PC-3 (cell line): ENCODE measurements at regions not wholly inside any gene's neighbourhood (a gene's known extent, or its start where the extent isn't known, plus 50 kb on each side); places are given as distances from the start of the nearest gene placed in this dataset.

Source experiments
- ATAC-seq: fragments of 200-7000 bp; cut with Tn5 transposase; 2 replicates; pipeline ENCODE4 v1.9.1; 2020; ENCODE audit warnings: mild to moderate bottlenecking, moderate library complexity
- BruUV-seq: library from RNA; stranded (reverse); fragments of 400-500 nt; replicated peaks from 2 replicates; lab custom pipeline; 2021; lab: Mats Ljungman, UMichigan
- CTCF ChIA-PET: fragments of 300-600 bp; sonication (Branson Sonifier 250); formaldehyde crosslinking; loops from one replicate; lab custom pipeline; 2022; ENCODE audit warnings: antibody characterized with exemption; lab: Charles Lee
- POLR2A ChIA-PET: fragments of 300-600 bp; sonication (Branson Sonifier 250); formaldehyde crosslinking; loops from one replicate; lab custom pipeline; 2022; ENCODE audit warnings: antibody characterized with exemption; ENCODE audit not compliant: unreplicated experiment; lab: Charles Lee
- DNase-seq: peaks from one replicate; pipeline ENCODE4 v3.0.0-alpha.2; 2015
- H2AFZ ChIP-seq: fragments of 300-600 bp; sonication (generic); 2 replicates; pipeline ENCODE4 v1.6.0; 2016; ENCODE audit warnings: antibody characterized with exemption, low read length
- H3F3A ChIP-seq: fragments of 300-600 bp; sonication (generic); one replicate; pipeline ENCODE4 v1.6.0; 2017; ENCODE audit warnings: antibody characterized with exemption, low read length, control low read depth, mild to moderate bottlenecking; ENCODE audit not compliant: unreplicated experiment
- H3K27ac ChIP-seq: fragments of 300-600 bp; sonication (generic); 2 replicates; pipeline ENCODE4 v1.5.1; 2016; ENCODE audit warnings: mild to moderate bottlenecking, low read length
- H3K27me3 ChIP-seq: fragments of 300-600 bp; sonication (generic); 2 replicates; pipeline ENCODE4 v1.6.1; 2016; ENCODE audit warnings: low read length, mixed read lengths
- H3K36me3 ChIP-seq: fragments of 300-600 bp; sonication (generic); 2 replicates; pipeline ENCODE4 v1.6.1; 2016; ENCODE audit warnings: low read depth, mixed run types, low read length, mixed read lengths
- H3K4me1 ChIP-seq: fragments of 300-600 bp; sonication (generic); 2 replicates; pipeline ENCODE4 v1.5.1; 2016; ENCODE audit warnings: low read length; ENCODE audit not compliant: insufficient read depth
- H3K4me2 ChIP-seq: fragments of 300-600 bp; sonication (generic); 2 replicates; pipeline ENCODE4 v1.6.0; 2016; ENCODE audit warnings: low read length
- H3K4me3 ChIP-seq: fragments of 300-600 bp; sonication (generic); 2 replicates; pipeline ENCODE4 v1.5.1; 2016; ENCODE audit warnings: mild to moderate bottlenecking, low read length, mixed read lengths
- H3K79me2 ChIP-seq: fragments of 300-600 bp; sonication (generic); 2 replicates; pipeline ENCODE4 v1.6.1; 2017; ENCODE audit warnings: low read length, mixed read lengths
- H3K9ac ChIP-seq: fragments of 300-600 bp; sonication (generic); 2 replicates; pipeline ENCODE4 v1.6.0; 2016; ENCODE audit warnings: mild to moderate bottlenecking, low read length
- H3K9me2 ChIP-seq: fragments of 300-600 bp; sonication (generic); replicated peaks from 2 replicates; pipeline ENCODE4 v1.6.1; 2016; ENCODE audit warnings: mixed run types, low read length, mixed read lengths
- H3K9me3 ChIP-seq: fragments of 300-600 bp; sonication (generic); 2 replicates; pipeline ENCODE4 v1.6.1; 2016; ENCODE audit warnings: low read length, mixed read lengths
- H4K20me1 ChIP-seq: fragments of 300-600 bp; sonication (generic); 2 replicates; pipeline ENCODE4 v1.6.1; 2016; ENCODE audit warnings: low read length, mixed read lengths
- EZH2 ChIP-seq: fragments of 300-600 bp; sonication (generic); IDR thresholded peaks from one replicate; pipeline ENCODE4 v1.6.1; 2017; ENCODE audit warnings: antibody characterized with exemption, mild to moderate bottlenecking, low read length; ENCODE audit not compliant: unreplicated experiment
- EZH2phosphoT487 ChIP-seq: fragments of 300-600 bp; sonication (generic); IDR thresholded peaks from 2 replicates; pipeline ENCODE4 v1.6.1; 2018; ENCODE audit warnings: mild to moderate bottlenecking, antibody characterized with exemption, low read length, borderline replicate concordance
- intact Hi-C: fragments of 100-400 bp; cut with micrococcal nuclease; formaldehyde crosslinking; loops from 2 replicates; pipeline ENCODE4 v1.9.0; 2023
- TF ChIP-seq, protein P1 (sequence below): fragments of 300-600 bp; sonication (generic); conservative IDR thresholded peaks from 2 replicates; pipeline ENCODE4 v1.5.1; 2017; ENCODE audit warnings: antibody characterized with exemption, low read depth, mild to moderate bottlenecking, low read length

- POLR2A ChIA-PET: no interaction called here
- Histone ChIP-seq H3K4me2 (no peak overlapping the region), H4K20me1 (no peaks in the 10 kb centered on the region), H3K27me3 (no peaks in the 10 kb centered on the region), H3K9ac (no peak overlapping the region), H2AFZ (no peak overlapping the region), H3K9me2 (no peaks in the 10 kb centered on the region), H3K4me1 (peaks cover 40% of the 10 kb centered on the region), H3K79me2 (no peaks in the 10 kb centered on the region), H3F3A (no peaks in the 10 kb centered on the region), H3K27ac (no peak overlapping the region), H3K9me3 (no peaks in the 10 kb centered on the region), H3K36me3 (no peaks in the 10 kb centered on the region), H3K4me3 (no peak overlapping the region)
- intact Hi-C loops: no loop called here
- CTCF ChIA-PET: no interaction called here
- no peak for DNase-seq
- BruUV-seq: no TSS peak
- ATAC-seq: no peak
- no peak for TF ChIP-seq EZH2phosphoT487
- TF ChIP-seq, protein P1, sequence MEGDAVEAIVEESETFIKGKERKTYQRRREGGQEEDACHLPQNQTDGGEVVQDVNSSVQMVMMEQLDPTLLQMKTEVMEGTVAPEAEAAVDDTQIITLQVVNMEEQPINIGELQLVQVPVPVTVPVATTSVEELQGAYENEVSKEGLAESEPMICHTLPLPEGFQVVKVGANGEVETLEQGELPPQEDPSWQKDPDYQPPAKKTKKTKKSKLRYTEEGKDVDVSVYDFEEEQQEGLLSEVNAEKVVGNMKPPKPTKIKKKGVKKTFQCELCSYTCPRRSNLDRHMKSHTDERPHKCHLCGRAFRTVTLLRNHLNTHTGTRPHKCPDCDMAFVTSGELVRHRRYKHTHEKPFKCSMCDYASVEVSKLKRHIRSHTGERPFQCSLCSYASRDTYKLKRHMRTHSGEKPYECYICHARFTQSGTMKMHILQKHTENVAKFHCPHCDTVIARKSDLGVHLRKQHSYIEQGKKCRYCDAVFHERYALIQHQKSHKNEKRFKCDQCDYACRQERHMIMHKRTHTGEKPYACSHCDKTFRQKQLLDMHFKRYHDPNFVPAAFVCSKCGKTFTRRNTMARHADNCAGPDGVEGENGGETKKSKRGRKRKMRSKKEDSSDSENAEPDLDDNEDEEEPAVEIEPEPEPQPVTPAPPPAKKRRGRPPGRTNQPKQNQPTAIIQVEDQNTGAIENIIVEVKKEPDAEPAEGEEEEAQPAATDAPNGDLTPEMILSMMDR: no peak
- no peak for TF ChIP-seq EZH2
Measured at GRCh38 chr11:112315861-112316739, 55.4 kb upstream of the PLET1 start.

DNA sequence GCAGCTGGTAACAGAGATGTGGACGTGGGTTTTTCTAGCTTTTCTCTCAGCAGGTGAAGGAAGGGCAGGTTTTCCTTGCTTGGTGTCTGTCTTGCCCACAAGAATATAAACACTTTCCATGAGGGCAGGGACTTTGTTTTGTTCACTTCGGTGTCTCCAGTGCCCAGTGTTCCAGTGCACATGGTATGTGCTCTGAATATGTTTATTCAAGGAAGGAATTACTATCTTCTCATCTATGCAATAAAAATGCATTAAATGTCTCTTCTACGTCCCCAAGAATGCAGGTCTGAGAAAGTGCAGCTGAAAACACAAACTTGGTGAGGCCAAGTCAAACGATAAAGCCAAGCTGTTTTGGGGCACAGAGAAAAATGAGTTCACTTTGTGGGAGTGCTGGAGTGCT, 56.3 kb upstream of the PLET1 start:
- no peak for DNase-seq
- no peak for ATAC-seq
- Histone ChIP-seq H3K79me2 (no peaks in the 10 kb centered on the region), H3F3A (no peaks in the 10 kb centered on the region), H3K27me3 (no peaks in the 10 kb centered on the region), H2AFZ (no peak overlapping the region), H3K4me2 (peak overlapping the region; percentile 15; the same call in 1 of the 2 replicates), H4K20me1 (no peaks in the 10 kb centered on the region), H3K36me3 (no peaks in the 10 kb centered on the region), H3K9me2 (no peaks in the 10 kb centered on the region), H3K4me1 (peaks cover 47% of the 10 kb centered on the region), H3K4me3 (no peak overlapping the region), H3K9ac (no peak overlapping the region), H3K27ac (peak overlapping the region; percentile 67), H3K9me3 (no peaks in the 10 kb centered on the region)
- intact Hi-C loops: no loop called here
- ChIA-PET CTCF (no interaction called here), POLR2A (no interaction called here)
- BruUV-seq: no TSS peak
- TF ChIP-seq EZH2phosphoT487 (no peak), EZH2 (no peak)
- TF ChIP-seq, protein P1: no peak

GRCh38 chr11:112318184-112318591, 57.5 kb upstream of the PLET1 start:
- POLR2A ChIA-PET: no interaction called here
- H4K20me1 ChIP-seq: no peaks in the 10 kb centered on the region
- CTCF ChIA-PET: interaction anchor here (0.6 to 0.8 kb wide), 2 partner anchors 155 to 758 kb away, joined by 3 to 4 read pairs; no protein-coding TSS in a partner anchor
- H3K27me3 ChIP-seq: no peaks in the 10 kb centered on the region
- DNase-seq (peak; percentile 99), ATAC-seq (peak; percentile 62)
- H3K9me2 ChIP-seq: no peaks in the 10 kb centered on the region
- intact Hi-C loops: loop anchor here (1.0 to 2.0 kb wide), 2 partner anchors 25 to 47 kb away; no protein-coding TSS in a partner anchor
- H3K4me3 ChIP-seq: no peak overlapping the region
- H3K27ac ChIP-seq: peak overlapping the region; percentile 68
- peak overlapping the region; percentile 4; the same call in 1 of the 2 replicates for H3K9ac ChIP-seq
- no peaks in the 10 kb centered on the region for H3K79me2 ChIP-seq
- no peaks in the 10 kb centered on the region for H3K9me3 ChIP-seq
- no peak overlapping the region for H2AFZ ChIP-seq
- H3K4me1 ChIP-seq: peaks cover 53% of the 10 kb centered on the region
- no peaks in the 10 kb centered on the region for H3F3A ChIP-seq
- no TSS peak for BruUV-seq
- peak overlapping the region; percentile 52 for H3K4me2 ChIP-seq
- TF ChIP-seq EZH2phosphoT487 (no peak), EZH2 (no peak)
- TF ChIP-seq, protein P1: no peak
- no peaks in the 10 kb centered on the region for H3K36me3 ChIP-seq
